Neuronal stem cell (in vitro differentiated cells): ENCODE measurements at regions not wholly inside any gene's neighbourhood (a gene's known extent, or its start where the extent isn't known, plus 50 kb on each side); places are given as distances from the start of the nearest gene placed in this dataset.

ENCODE experiments used
- DNase-seq: peaks from one replicate; pipeline ENCODE4 v3.0.0-alpha.2; 2013; ENCODE audit warnings: low spot score
- H2AFZ ChIP-seq: one replicate; pipeline ENCODE4 v1.6.1; 2013; ENCODE audit warnings: mild to moderate bottlenecking, low read length, inconsistent platforms
- H2AK5ac ChIP-seq: 2 replicates; pipeline ENCODE4 v1.6.1; 2013; ENCODE audit warnings: low read depth, mild to moderate bottlenecking, inconsistent platforms, low read length, moderate library complexity, mixed read lengths
- H2BK120ac ChIP-seq: 2 replicates; pipeline ENCODE4 v1.6.1; 2013; ENCODE audit warnings: low read depth, mild to moderate bottlenecking, inconsistent platforms, low read length, moderate library complexity, mixed read lengths
- H2BK12ac ChIP-seq: one replicate; pipeline ENCODE4 v1.6.1; 2013; ENCODE audit warnings: low read length, inconsistent platforms
- H2BK15ac ChIP-seq: 2 replicates; pipeline ENCODE4 v1.6.1; 2013; ENCODE audit warnings: mild to moderate bottlenecking, low read length, inconsistent platforms, mixed read lengths
- H2BK5ac ChIP-seq: one replicate; pipeline ENCODE4 v1.6.1; 2013; ENCODE audit warnings: inconsistent platforms, mild to moderate bottlenecking, low read length, moderate library complexity
- H3K14ac ChIP-seq: one replicate; pipeline ENCODE4 v1.6.1; 2013; ENCODE audit warnings: low read length, inconsistent platforms
- H3K18ac ChIP-seq: 2 replicates; pipeline ENCODE4 v1.6.1; 2013; ENCODE audit warnings: low read length, inconsistent platforms
- H3K23ac ChIP-seq: 2 replicates; pipeline ENCODE4 v1.6.1; 2013; ENCODE audit warnings: low read depth, mild to moderate bottlenecking, mixed read lengths, low read length, inconsistent platforms; ENCODE audit not compliant: poor library complexity
- H3K27ac ChIP-seq: replicated peaks from 3 replicates; pipeline ENCODE4 v1.5.1; 2013; ENCODE audit warnings: low read length, inconsistent platforms
- H3K27me3 ChIP-seq, 3 experiments: 2 replicates each; pipeline ENCODE4 v1.6.1; 2013; ENCODE audit warnings: low read length in 3 of 3, mild to moderate bottlenecking in 2 of 3, inconsistent platforms in 1 of 3, low read depth in 1 of 3, mixed read lengths in 1 of 3, moderate library complexity in 1 of 3; ENCODE audit not compliant: control insufficient read depth in 3 of 3, insufficient read depth in 3 of 3
- H3K36me3 ChIP-seq, 2 donors: replicated peaks in 1 of 2; 2 replicates each; pipeline ENCODE4 v1.6.1; 2013; ENCODE audit warnings: low read length in 2 of 2; ENCODE audit not compliant: control insufficient read depth in 2 of 2, insufficient read depth in 2 of 2
- H3K4ac ChIP-seq: 2 replicates; pipeline ENCODE4 v1.6.1; 2013; ENCODE audit warnings: inconsistent platforms, mild to moderate bottlenecking, low read length, moderate library complexity
- H3K4me1 ChIP-seq, 2 donors: 1 replicate in 1 of 2; 2 replicates in 1 of 2; pipeline ENCODE4 v1.6.1; 2013; ENCODE audit warnings: low read length in 2 of 2, low read depth in 1 of 2; ENCODE audit not compliant: control insufficient read depth in 2 of 2, insufficient read depth in 1 of 2
- H3K4me2 ChIP-seq: one replicate; pipeline ENCODE4 v1.6.1; 2013; ENCODE audit warnings: mild to moderate bottlenecking, low read length, inconsistent platforms; ENCODE audit not compliant: insufficient read depth, poor library complexity, severe bottlenecking
- H3K4me3 ChIP-seq, 2 donors: 2 replicates each; pipeline ENCODE4 v1.5.1; 2013; ENCODE audit warnings: low read length in 2 of 2, mild to moderate bottlenecking in 2 of 2, inconsistent platforms in 1 of 2, moderate library complexity in 1 of 2
- H3K79me1 ChIP-seq: one replicate; pipeline ENCODE4 v1.6.1; 2013; ENCODE audit warnings: low read depth, mild to moderate bottlenecking, inconsistent platforms, low read length, moderate library complexity
- H3K9ac ChIP-seq: one replicate; pipeline ENCODE4 v1.6.1; 2013; ENCODE audit warnings: mild to moderate bottlenecking, low read depth, low read length, inconsistent platforms; ENCODE audit not compliant: poor library complexity
- H3K9me3 ChIP-seq, 2 donors: replicated peaks in 1 of 2; 2 replicates each; pipeline versions ENCODE3 to v1.6.1; 2013; ENCODE audit warnings: low read length in 2 of 2, mild to moderate bottlenecking in 2 of 2, inconsistent platforms in 1 of 2, low read depth in 1 of 2, mixed read lengths in 1 of 2, moderate library complexity in 1 of 2; ENCODE audit not compliant: control insufficient read depth in 2 of 2, insufficient read depth in 1 of 2
- H4K8ac ChIP-seq: one replicate; pipeline ENCODE4 v1.6.1; 2013; ENCODE audit warnings: low read depth, mild to moderate bottlenecking, inconsistent platforms, low read length, moderate library complexity
- H4K91ac ChIP-seq: one replicate; pipeline ENCODE4 v1.6.1; 2013; ENCODE audit warnings: low read length, low read depth, mild to moderate bottlenecking, inconsistent platforms; ENCODE audit not compliant: poor library complexity
- WGBS, 2 donors: extraction: QIAGEN DNeasy Blood & Tissue Kit; methylation state at CpG; one replicate each; pipeline ENCODE4 v1.1.7; 2013; ENCODE audit warnings: missing lambda C conversion rate in 2 of 2, mixed read lengths in 1 of 2; ENCODE audit not compliant: insufficient read length in 2 of 2, insufficient replicate concordance in 1 of 2; ENCODE audit errors: extremely low coverage in 2 of 2; 5-methylcytosine and 5-hydroxymethylcytosine counted together

DNA sequence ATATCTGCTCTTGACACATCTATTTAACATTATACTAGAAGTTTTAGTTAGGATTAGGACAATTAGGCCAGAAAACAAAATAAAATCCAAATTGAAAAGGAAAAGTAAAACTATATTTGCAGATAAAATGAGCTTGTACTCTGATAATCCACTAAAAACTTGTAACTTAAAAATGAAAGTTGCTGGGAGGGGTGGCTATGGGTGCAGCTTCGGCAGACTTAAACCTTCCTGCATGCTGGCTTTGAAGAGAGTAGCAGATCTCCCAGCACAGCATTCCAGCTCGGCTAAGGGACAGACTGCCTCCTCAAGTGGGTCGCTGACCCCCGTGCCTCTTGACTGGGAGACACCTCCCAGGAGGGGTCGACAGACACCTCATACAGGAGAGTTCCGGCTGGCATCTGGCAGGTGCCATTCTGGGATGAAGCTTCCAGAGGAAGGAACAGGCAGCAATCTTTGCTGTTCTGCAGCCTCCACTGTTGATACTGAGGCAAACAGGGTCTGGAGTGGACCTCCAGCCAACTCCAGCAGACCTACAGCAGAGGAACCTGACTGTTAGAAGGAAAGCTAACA lies 2379.9 kb downstream of the ARAP2 start:
- Histone ChIP-seq H2BK120ac (no peak overlapping the region), H3K27ac (no peak overlapping the region), H3K27me3 (no peaks in the 10 kb centered on the region), H2BK15ac (no peak overlapping the region), H2BK12ac (no peak overlapping the region), H3K4me3 (no peak overlapping the region), H2BK5ac (no peak overlapping the region), H3K18ac (no peak overlapping the region), H4K8ac (no peak overlapping the region), H3K36me3 (no peaks in the 10 kb centered on the region), H2AFZ (no peak overlapping the region), H3K4me2 (no peak overlapping the region), H3K9me3 (no peaks in the 10 kb centered on the region), H3K23ac (no peak overlapping the region), H3K9ac (no peak overlapping the region), H3K79me1 (no peaks in the 10 kb centered on the region), H3K4me1 (no peaks in the 10 kb centered on the region), H3K14ac (no peak overlapping the region), H4K91ac (no peak overlapping the region), H2AK5ac (no peak overlapping the region), H3K4ac (no peak overlapping the region)
- no CpG with 5 or more reads among the region's 6 CpGs for WGBS, 2 donors
- DNase-seq = no peak

GRCh38 chr4:33873791-33874190 lies 2370.5 kb downstream of the ARAP2 start:
- no peak overlapping the region for H3K27ac ChIP-seq
- H3K9me3 ChIP-seq = no peaks in the 10 kb centered on the region
- no peak overlapping the region for H3K4me2 ChIP-seq
- no peaks in the 10 kb centered on the region for H3K4me1 ChIP-seq
- H4K91ac ChIP-seq = no peak overlapping the region
- H2BK120ac ChIP-seq = no peak overlapping the region
- H3K4me3 ChIP-seq = no peak overlapping the region
- no peak overlapping the region for H2BK15ac ChIP-seq
- H3K79me1 ChIP-seq = no peaks in the 10 kb centered on the region
- no peak overlapping the region for H2AFZ ChIP-seq
- H2BK12ac ChIP-seq = no peak overlapping the region
- no peak overlapping the region for H3K18ac ChIP-seq
- no peak for DNase-seq
- no peak overlapping the region for H4K8ac ChIP-seq
- H3K4ac ChIP-seq = no peak overlapping the region
- no CpG with 5 or more reads among the region's 1 CpG for WGBS, 2 donors
- H3K27me3 ChIP-seq = no peaks in the 10 kb centered on the region
- H2AK5ac ChIP-seq = no peak overlapping the region
- H3K14ac ChIP-seq = no peak overlapping the region
- H2BK5ac ChIP-seq = no peak overlapping the region
- no peak overlapping the region for H3K23ac ChIP-seq
- H3K9ac ChIP-seq = no peak overlapping the region
- no peaks in the 10 kb centered on the region for H3K36me3 ChIP-seq

- H2AK5ac ChIP-seq = no peak overlapping the region
- H3K4me2 ChIP-seq = no peak overlapping the region
- H3K4me3 ChIP-seq = no peak overlapping the region
- H3K18ac ChIP-seq = no peak overlapping the region
- H4K91ac ChIP-seq = no peak overlapping the region
- no peaks in the 10 kb centered on the region for H3K27me3 ChIP-seq
- H3K9me3 ChIP-seq = no peaks in the 10 kb centered on the region
- no peaks in the 10 kb centered on the region for H3K79me1 ChIP-seq
- no peak overlapping the region for H2AFZ ChIP-seq
- H2BK15ac ChIP-seq = no peak overlapping the region
- no peak overlapping the region for H2BK120ac ChIP-seq
- H4K8ac ChIP-seq = no peak overlapping the region
- no peak overlapping the region for H3K14ac ChIP-seq
- no peak overlapping the region for H3K27ac ChIP-seq
- H2BK5ac ChIP-seq = no peak overlapping the region
- no peaks in the 10 kb centered on the region for H3K36me3 ChIP-seq
- H3K9ac ChIP-seq = no peak overlapping the region
- no peak overlapping the region for H3K23ac ChIP-seq
- H3K4ac ChIP-seq = no peak overlapping the region
- DNase-seq = no peak
- no peaks in the 10 kb centered on the region for H3K4me1 ChIP-seq
- H2BK12ac ChIP-seq = no peak overlapping the region
Measured at GRCh38 chr4:33878710-33879109, 2365.6 kb downstream of the ARAP2 start.

DNA sequence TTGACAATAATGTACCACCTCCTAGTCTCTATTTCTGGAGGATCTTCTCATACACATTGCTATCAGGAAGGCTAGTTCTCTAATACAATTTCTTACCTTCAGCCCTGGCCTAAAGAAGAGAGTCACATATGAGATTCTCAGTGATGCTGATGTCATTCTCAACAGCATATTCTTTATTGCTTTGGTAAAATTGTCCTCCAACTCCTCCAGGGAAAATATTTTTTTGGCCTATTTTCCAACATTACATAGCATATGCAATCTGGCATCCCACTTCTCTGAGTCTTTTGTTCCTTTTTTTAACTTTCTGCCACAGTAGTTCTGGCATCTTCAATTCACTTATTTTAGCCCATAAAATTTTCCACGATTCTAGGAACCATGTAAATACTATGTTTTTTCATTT lies 2363.1 kb downstream of the ARAP2 start:
- H3K4me3 ChIP-seq = no peak overlapping the region
- no peak overlapping the region for H3K23ac ChIP-seq
- H3K9ac ChIP-seq = no peak overlapping the region
- H3K27me3 ChIP-seq = no peaks in the 10 kb centered on the region
- H4K8ac ChIP-seq = no peak overlapping the region
- no peaks in the 10 kb centered on the region for H3K9me3 ChIP-seq
- H3K4me1 ChIP-seq = no peaks in the 10 kb centered on the region
- H3K27ac ChIP-seq = no peak overlapping the region
- H2BK15ac ChIP-seq = no peak overlapping the region
- DNase-seq = no peak
- no peak overlapping the region for H3K4ac ChIP-seq
- no peak overlapping the region for H4K91ac ChIP-seq
- no peak overlapping the region for H3K4me2 ChIP-seq
- H3K14ac ChIP-seq = no peak overlapping the region
- no peaks in the 10 kb centered on the region for H3K79me1 ChIP-seq
- H2AK5ac ChIP-seq = no peak overlapping the region
- H3K18ac ChIP-seq = no peak overlapping the region
- no CpG with 5 or more reads among the region's 1 CpG for WGBS, 2 donors
- H2AFZ ChIP-seq = no peak overlapping the region
- H3K36me3 ChIP-seq = no peaks in the 10 kb centered on the region
- no peak overlapping the region for H2BK5ac ChIP-seq
- H2BK120ac ChIP-seq = no peak overlapping the region
- H2BK12ac ChIP-seq = no peak overlapping the region
